ENCODE measurements at regions not wholly inside any gene's neighbourhood (a gene's known extent, or its start where the extent isn't known, plus 50 kb on each side); places are given as distances from the start of the nearest gene placed in this dataset.

- DNase-seq (ENCODE audit: low spot score in 2 of 2), result no peak
- in situ Hi-C loops (cut with MboI; ENCODE audit: low sequenced_read_pairs), result no loop called here
- Histone ChIP-seq H3K4me1 (0 out of 2 replicates have a peak, but pooled peaks cover 2% of the 10 kb centered on the region), H3K4me3 (no peak overlapping the region), H3K36me3 (replicated peaks) (no peaks in the 10 kb centered on the region), H3K27me3 (ENCODE audit: low read depth) (no peaks in the 10 kb centered on the region), H3K9me3 (no peaks in the 10 kb centered on the region)
Observed at GRCh38 chr12:20264026-20264425, 104.3 kb upstream of the PDE3A start.

GRCh38 chr12:20264608-20265114 is 103.7 kb upstream of the PDE3A start:
- no peaks in the 10 kb centered on the region; the same call in 1 of the 2 replicates for H3K27me3 ChIP-seq (ENCODE audit: low read depth)
- no peak for DNase-seq (ENCODE audit: low spot score in 2 of 2)
- peaks cover 1% of the 10 kb centered on the region; the same call in 1 of the 2 replicates for H3K4me1 ChIP-seq
- no peak overlapping the region for H3K4me3 ChIP-seq
- no peaks in the 10 kb centered on the region for H3K36me3 ChIP-seq (replicated peaks)
- in situ Hi-C loops (cut with MboI; ENCODE audit: low sequenced_read_pairs), result no loop called here
- H3K9me3 ChIP-seq, result no peaks in the 10 kb centered on the region

DNA sequence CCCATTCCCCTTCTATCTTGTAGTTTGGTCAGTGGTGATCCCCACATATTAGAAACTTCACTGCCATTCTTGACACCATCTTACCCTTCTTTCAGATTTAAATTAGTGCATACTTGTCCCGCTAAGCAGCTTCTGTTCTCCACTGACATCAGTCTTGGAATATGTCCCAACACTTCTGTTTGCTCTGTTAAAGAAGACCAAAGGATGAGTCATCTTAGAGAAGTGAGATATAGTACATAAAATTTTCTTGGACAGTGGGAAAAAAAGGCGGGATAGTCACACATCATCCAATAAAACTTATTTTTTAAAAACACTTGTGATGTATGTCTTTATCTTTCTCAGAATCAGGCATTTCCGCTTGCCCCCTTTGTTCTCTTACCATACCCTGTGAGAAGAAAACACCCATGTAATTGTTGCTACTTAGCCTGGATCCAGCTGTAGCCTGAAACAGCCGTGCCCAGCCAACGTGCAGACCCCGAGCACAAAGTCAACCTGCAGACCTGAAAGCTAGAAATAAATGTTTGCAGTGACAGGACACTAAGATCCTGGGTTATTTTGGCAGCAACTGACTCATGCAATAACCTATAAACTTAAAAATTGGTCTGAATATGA is 100.1 kb upstream of the PDE3A start:
- no peaks in the 10 kb centered on the region; the same call in 1 of the 2 replicates for H3K27me3 ChIP-seq (ENCODE audit: low read depth)
- in situ Hi-C loops (cut with MboI; ENCODE audit: low sequenced_read_pairs), result no loop called here
- no peaks in the 10 kb centered on the region; the same call in 1 of the 2 replicates for H3K4me1 ChIP-seq
- no peak overlapping the region for H3K4me3 ChIP-seq
- no peaks in the 10 kb centered on the region for H3K36me3 ChIP-seq (replicated peaks)
- H3K9me3 ChIP-seq, result no peaks in the 10 kb centered on the region
- no peak for DNase-seq (ENCODE audit: low spot score in 2 of 2)

GRCh38 chr12:20268771-20269170 is 99.6 kb upstream of the PDE3A start:
- no peaks in the 10 kb centered on the region; the same call in 1 of the 2 replicates for H3K27me3 ChIP-seq (ENCODE audit: low read depth)
- H3K4me1 ChIP-seq, result no peaks in the 10 kb centered on the region; the same call in 1 of the 2 replicates
- no peaks in the 10 kb centered on the region for H3K9me3 ChIP-seq
- no peaks in the 10 kb centered on the region for H3K36me3 ChIP-seq (replicated peaks)
- no peak overlapping the region for H3K4me3 ChIP-seq
- no peak for DNase-seq (ENCODE audit: low spot score in 2 of 2)
- in situ Hi-C loops (cut with MboI; ENCODE audit: low sequenced_read_pairs), result no loop called here

DNA sequence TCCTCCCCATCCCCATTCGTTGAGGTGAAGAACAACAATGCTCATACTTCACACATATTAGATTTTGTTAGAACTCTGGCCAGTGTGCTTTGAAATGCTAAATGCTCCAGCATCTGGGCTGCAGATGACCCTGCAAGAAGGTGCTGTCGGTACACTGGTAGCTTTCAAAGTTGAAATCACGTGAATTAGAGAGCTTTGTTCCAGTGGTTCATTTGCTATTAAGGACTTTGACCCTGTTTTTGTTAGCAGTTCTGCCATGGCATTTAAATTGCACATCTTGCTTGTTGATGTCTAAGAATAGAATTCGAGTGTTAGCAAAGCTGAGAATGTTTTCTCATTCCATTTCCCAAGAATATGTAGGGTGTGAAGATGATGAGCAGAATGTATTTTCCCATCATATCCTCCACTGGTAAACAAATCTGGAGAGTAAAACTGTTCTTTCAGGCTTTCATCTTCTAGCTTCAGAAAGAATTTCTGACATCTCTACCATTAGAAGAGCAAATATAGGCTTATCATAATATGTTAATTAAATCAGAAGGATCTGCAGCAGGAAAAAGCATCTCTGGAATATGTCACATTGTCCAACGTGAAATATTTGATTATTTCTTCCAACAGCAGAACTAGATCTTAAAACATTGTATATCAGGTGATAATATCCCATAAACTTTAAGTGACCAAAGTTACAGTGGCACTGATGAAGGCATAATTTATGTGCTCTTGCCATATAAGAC is 98.8 kb upstream of the PDE3A start:
- in situ Hi-C loops (cut with MboI; ENCODE audit: low sequenced_read_pairs), result no loop called here
- no peaks in the 10 kb centered on the region; the same call in 1 of the 2 replicates for H3K27me3 ChIP-seq (ENCODE audit: low read depth)

DNA sequence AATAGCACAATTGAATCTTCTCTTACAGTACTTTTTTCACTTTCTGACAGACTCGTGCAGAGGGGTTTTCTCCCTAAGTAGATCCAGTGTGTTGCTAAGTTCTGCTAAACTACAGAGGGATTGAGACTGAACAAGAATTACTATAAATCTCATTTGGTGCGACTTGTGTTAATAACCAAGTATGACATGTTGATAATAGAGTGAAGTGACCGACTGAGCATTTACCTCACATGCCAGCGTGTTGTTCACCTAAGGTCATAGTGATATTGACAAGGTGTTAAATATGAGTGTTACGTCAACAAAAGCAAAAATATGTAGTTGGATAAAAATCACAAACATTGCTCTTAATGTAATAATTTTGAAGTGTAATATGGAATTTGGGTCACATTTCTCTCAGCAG is 97.8 kb upstream of the PDE3A start:
- no peak for DNase-seq (ENCODE audit: low spot score in 2 of 2)
- in situ Hi-C loops (cut with MboI; ENCODE audit: low sequenced_read_pairs), result no loop called here
- H3K27me3 ChIP-seq (ENCODE audit: low read depth), result no peaks in the 10 kb centered on the region; the same call in 1 of the 2 replicates

More for the DNA sequence above, 98.8 kb upstream of the PDE3A start:
- Histone ChIP-seq H3K4me3 (no peak overlapping the region), H3K36me3 (replicated peaks) (no peaks in the 10 kb centered on the region), H3K4me1 (no peaks in the 10 kb centered on the region; the same call in 1 of the 2 replicates), H3K9me3 (no peaks in the 10 kb centered on the region)
- DNase-seq (ENCODE audit: low spot score in 2 of 2), result no peak

GRCh38 chr12:20272161-20272560 is 96.2 kb upstream of the PDE3A start:
- in situ Hi-C loops (cut with MboI; ENCODE audit: low sequenced_read_pairs), result no loop called here
- Histone ChIP-seq H3K4me1 (no peaks in the 10 kb centered on the region; the same call in 1 of the 2 replicates), H3K9me3 (no peaks in the 10 kb centered on the region), H3K4me3 (no peak overlapping the region), H3K27me3 (ENCODE audit: low read depth) (no peaks in the 10 kb centered on the region; the same call in 1 of the 2 replicates), H3K36me3 (replicated peaks) (no peaks in the 10 kb centered on the region)
- DNase-seq (ENCODE audit: low spot score in 2 of 2), result no peak

More for the DNA sequence above, 97.8 kb upstream of the PDE3A start:
- H3K9me3 ChIP-seq, result no peaks in the 10 kb centered on the region
- no peaks in the 10 kb centered on the region for H3K36me3 ChIP-seq (replicated peaks)
- H3K4me1 ChIP-seq, result no peaks in the 10 kb centered on the region; the same call in 1 of the 2 replicates
- H3K4me3 ChIP-seq, result no peak overlapping the region

GRCh38 chr12:20272801-20273200 is 95.5 kb upstream of the PDE3A start:
- DNase-seq (ENCODE audit: low spot score in 2 of 2), result no peak
- Histone ChIP-seq H3K27me3 (ENCODE audit: low read depth) (no peaks in the 10 kb centered on the region; the same call in 1 of the 2 replicates), H3K36me3 (replicated peaks) (no peaks in the 10 kb centered on the region), H3K4me1 (no peaks in the 10 kb centered on the region; the same call in 1 of the 2 replicates), H3K9me3 (no peaks in the 10 kb centered on the region), H3K4me3 (no peak overlapping the region)
- in situ Hi-C loops (cut with MboI; ENCODE audit: low sequenced_read_pairs), result no loop called here

DNA sequence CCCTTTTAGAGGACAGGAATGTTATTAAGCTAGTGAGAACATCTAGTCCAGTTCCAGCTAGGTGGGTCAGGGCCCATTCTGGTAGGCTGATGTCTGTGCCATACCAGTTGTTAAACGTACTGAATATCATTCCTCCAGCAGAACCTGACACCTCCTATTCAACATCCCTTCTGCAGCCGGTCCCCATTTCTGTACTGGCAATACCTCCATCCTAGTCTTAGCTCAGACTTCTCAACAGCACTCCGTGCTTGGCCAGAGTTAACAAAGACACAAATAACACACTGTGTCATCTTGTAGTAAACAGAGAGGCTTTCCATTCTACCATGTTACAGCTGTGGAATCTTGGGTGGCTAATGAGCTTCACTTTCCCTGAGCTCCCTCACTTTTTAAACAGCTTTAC is 94.3 kb upstream of the PDE3A start:
- Histone ChIP-seq H3K27me3 (ENCODE audit: low read depth) (no peaks in the 10 kb centered on the region; the same call in 1 of the 2 replicates), H3K9me3 (no peaks in the 10 kb centered on the region), H3K4me3 (no peak overlapping the region), H3K36me3 (replicated peaks) (no peaks in the 10 kb centered on the region), H3K4me1 (no peaks in the 10 kb centered on the region; the same call in 1 of the 2 replicates)
- no peak for DNase-seq (ENCODE audit: low spot score in 2 of 2)
- in situ Hi-C loops (cut with MboI; ENCODE audit: low sequenced_read_pairs), result no loop called here

DNA sequence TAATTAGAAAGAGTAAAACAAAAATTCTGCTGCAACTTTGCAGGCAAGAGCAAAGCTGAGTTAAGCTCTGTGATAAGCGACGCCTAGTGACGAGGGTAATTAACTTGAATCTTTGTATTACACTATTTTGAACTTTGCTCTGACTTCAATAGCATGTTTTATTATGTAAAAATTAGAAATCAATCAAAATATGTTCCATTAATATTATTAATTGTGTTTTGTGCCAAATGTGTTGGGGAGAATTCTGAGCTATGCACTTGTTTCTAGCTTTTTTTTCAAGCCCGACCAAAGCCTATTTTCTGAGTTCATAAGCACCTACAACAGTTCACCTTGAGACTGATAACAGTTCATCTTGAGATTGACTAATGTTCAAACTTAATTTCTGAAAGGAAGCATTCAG is 90.1 kb upstream of the PDE3A start:
- H3K9me3 ChIP-seq, result no peaks in the 10 kb centered on the region

DNA sequence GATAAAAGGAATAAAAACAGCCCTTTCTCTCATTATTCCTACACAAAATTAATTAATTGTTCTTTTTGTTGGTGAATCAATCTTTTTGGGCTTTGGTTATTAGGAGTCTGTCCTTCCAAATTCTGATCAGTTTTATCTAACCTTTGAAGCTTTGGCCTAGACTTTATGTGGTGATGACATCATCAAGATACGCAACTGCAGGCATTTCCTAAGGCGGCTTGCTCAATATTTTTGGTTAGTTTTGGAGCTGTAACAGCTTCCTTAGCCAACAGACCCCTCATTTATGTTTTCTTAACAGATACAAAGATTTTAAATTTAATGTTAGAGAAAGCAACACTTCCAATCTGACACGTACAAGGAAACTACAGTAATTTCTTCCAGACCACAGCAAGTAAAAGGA is 87.8 kb upstream of the PDE3A start:
- Histone ChIP-seq H3K9me3 (no peaks in the 10 kb centered on the region), H3K27me3 (ENCODE audit: low read depth) (no peaks in the 10 kb centered on the region), H3K36me3 (replicated peaks) (no peaks in the 10 kb centered on the region), H3K4me1 (peaks cover 2% of the 10 kb centered on the region; the same call in 1 of the 2 replicates), H3K4me3 (no peak overlapping the region)
- in situ Hi-C loops (cut with MboI; ENCODE audit: low sequenced_read_pairs), result no loop called here
- DNase-seq (ENCODE audit: low spot score in 2 of 2), result no peak

More for the DNA sequence above, 90.1 kb upstream of the PDE3A start:
- H3K27me3 ChIP-seq (ENCODE audit: low read depth), result no peaks in the 10 kb centered on the region
- DNase-seq (ENCODE audit: low spot score in 2 of 2), result no peak
- peaks cover 2% of the 10 kb centered on the region; the same call in 1 of the 2 replicates for H3K4me1 ChIP-seq
- in situ Hi-C loops (cut with MboI; ENCODE audit: low sequenced_read_pairs), result no loop called here
- H3K36me3 ChIP-seq (replicated peaks), result no peaks in the 10 kb centered on the region
- H3K4me3 ChIP-seq, result no peak overlapping the region

DNA sequence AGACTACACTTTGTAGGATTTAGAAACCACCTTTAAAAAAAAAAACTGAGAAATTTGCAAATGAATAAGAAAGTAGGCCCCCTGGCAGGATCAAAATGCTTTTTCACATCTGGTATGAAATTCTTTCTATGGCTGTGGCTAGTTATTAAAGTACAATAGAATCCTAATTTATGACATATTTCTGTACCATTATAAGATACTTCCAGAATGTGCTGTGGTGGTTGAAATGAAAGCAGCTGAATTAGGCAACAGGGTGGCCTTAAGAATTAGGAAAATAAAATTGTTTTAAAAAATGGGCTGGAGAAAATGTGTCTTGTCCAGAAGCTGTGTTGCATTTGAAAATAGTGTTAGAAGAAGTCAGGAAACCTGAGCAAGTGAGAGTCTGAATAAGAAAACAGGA is 85.9 kb upstream of the PDE3A start:
- no peaks in the 10 kb centered on the region for H3K9me3 ChIP-seq
- no peak overlapping the region for H3K4me3 ChIP-seq
- no peaks in the 10 kb centered on the region for H3K36me3 ChIP-seq (replicated peaks)
- in situ Hi-C loops (cut with MboI; ENCODE audit: low sequenced_read_pairs), result no loop called here
- no peaks in the 10 kb centered on the region for H3K27me3 ChIP-seq (ENCODE audit: low read depth)
- no peak for DNase-seq (ENCODE audit: low spot score in 2 of 2)
- peaks cover 2% of the 10 kb centered on the region; the same call in 1 of the 2 replicates for H3K4me1 ChIP-seq

DNA sequence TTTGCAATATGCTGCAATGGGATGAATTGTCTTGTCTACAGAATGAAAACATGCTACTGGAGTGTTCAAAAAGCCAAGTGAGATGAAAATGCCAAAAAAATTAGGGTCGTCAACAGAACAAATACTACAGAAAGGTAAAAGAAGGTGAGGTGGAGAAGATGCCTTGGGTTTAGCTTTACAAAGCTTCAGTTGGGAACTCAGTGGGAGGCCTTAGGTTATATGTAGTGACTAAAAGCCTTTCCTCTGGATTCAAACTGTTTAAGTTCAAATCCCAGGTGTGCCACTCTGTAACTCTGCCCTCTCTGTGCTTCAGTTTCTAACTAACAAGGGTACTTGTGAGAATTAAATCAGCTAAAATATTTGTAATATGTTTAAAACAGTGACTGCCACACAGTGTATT is 84.9 kb upstream of the PDE3A start:
- Histone ChIP-seq H3K4me3 (no peak overlapping the region), H3K4me1 (peaks cover 2% of the 10 kb centered on the region; the same call in 1 of the 2 replicates), H3K27me3 (ENCODE audit: low read depth) (no peaks in the 10 kb centered on the region), H3K9me3 (no peaks in the 10 kb centered on the region), H3K36me3 (replicated peaks) (no peaks in the 10 kb centered on the region)
- DNase-seq (ENCODE audit: low spot score in 2 of 2), result no peak
- in situ Hi-C loops (cut with MboI; ENCODE audit: low sequenced_read_pairs), result no loop called here

GRCh38 chr12:20289520-20289919 is 78.8 kb upstream of the PDE3A start:
- H3K4me3 ChIP-seq, result no peak overlapping the region
- no peak for DNase-seq (ENCODE audit: low spot score in 2 of 2)
- no peaks in the 10 kb centered on the region for H3K9me3 ChIP-seq
- no peaks in the 10 kb centered on the region for H3K4me1 ChIP-seq
- H3K27me3 ChIP-seq (ENCODE audit: low read depth), result no peaks in the 10 kb centered on the region
- no peaks in the 10 kb centered on the region for H3K36me3 ChIP-seq (replicated peaks)
- in situ Hi-C loops (cut with MboI; ENCODE audit: low sequenced_read_pairs), result no loop called here

All from HAP-1 (cell line).